Activated CD4-positive, alpha-beta T cell treated with anti-CD3 and anti-CD28 coated beads for 48 hours (primary cell): ENCODE measurements at regions not wholly inside any gene's neighbourhood (a gene's known extent, or its start where the extent isn't known, plus 50 kb on each side); places are given as distances from the start of the nearest gene placed in this dataset.

Experiments used
- DNase-seq: peaks from one replicate; pipeline ENCODE4 v3.0.0-alpha.2; 2020

- DNase-seq: no peak
These were observed 96.0 kb upstream of the PRDM1 start for GRCh38 chr6:105990151-105990550.

- no peak for DNase-seq
These were observed 97.1 kb upstream of the PRDM1 start for GRCh38 chr6:105988812-105989577.

GRCh38 chr6:105988321-105988720 lies 97.8 kb upstream of the PRDM1 start:
- no peak for DNase-seq

- no peak for DNase-seq
These were observed 98.6 kb upstream of the PRDM1 start for GRCh38 chr6:105987516-105987915.

GRCh38 chr6:105986998-105987397 lies 99.1 kb upstream of the PRDM1 start:
- no peak for DNase-seq

- no peak for DNase-seq
These were observed 100.1 kb upstream of the PRDM1 start for GRCh38 chr6:105985816-105986632.

GRCh38 chr6:105985098-105985815 lies 100.9 kb upstream of the PRDM1 start:
- DNase-seq: no peak

- DNase-seq: no peak
These were observed 102.4 kb upstream of the PRDM1 start for GRCh38 chr6:105983763-105984162.

- no peak for DNase-seq
These were observed 103.2 kb upstream of the PRDM1 start for GRCh38 chr6:105982761-105983540.

GRCh38 chr6:105981888-105982358 lies 104.2 kb upstream of the PRDM1 start:
- DNase-seq: no peak

- DNase-seq: peak; percentile 53
These were observed 104.9 kb upstream of the PRDM1 start for GRCh38 chr6:105981002-105981887.

- DNase-seq: no peak
These were observed 107.2 kb upstream of the PRDM1 start for GRCh38 chr6:105978974-105979373.

- DNase-seq: no peak
These were observed 108.1 kb upstream of the PRDM1 start for GRCh38 chr6:105977934-105978504.

GRCh38 chr6:105974986-105975385 lies 111.2 kb upstream of the PRDM1 start:
- DNase-seq: no peak

GRCh38 chr6:105972440-105972839 lies 113.7 kb upstream of the PRDM1 start:
- DNase-seq: no peak

- no peak for DNase-seq
These were observed 117.4 kb upstream of the PRDM1 start for GRCh38 chr6:105968603-105969333.

- DNase-seq: no peak
These were observed 118.1 kb upstream of the PRDM1 start for GRCh38 chr6:105967917-105968602.

- DNase-seq: no peak
These were observed 119.7 kb upstream of the PRDM1 start for GRCh38 chr6:105966481-105966880.

GRCh38 chr6:105964979-105965760 lies 121.0 kb upstream of the PRDM1 start:
- DNase-seq: no peak
